Activated CD4-positive, alpha-beta T cell treated with anti-CD3 and anti-CD28 coated beads, Interleukin-2, amount 10 ng/mL, durations not matched to agents 24 days and 14 days (primary cell): ENCODE measurements at regions not wholly inside any gene's neighbourhood (a gene's known extent, or its start where the extent isn't known, plus 50 kb on each side); places are given as distances from the start of the nearest gene placed in this dataset.

Experiments
- DNase-seq: peaks from one replicate; pipeline ENCODE4 v3.0.0; 2022
- H3K27ac Mint-ChIP-seq: one replicate; pipeline ENCODE4 v1.8.0; 2022; ENCODE audit warnings: mild to moderate bottlenecking, mixed read lengths
- H3K27me3 Mint-ChIP-seq: one replicate; pipeline ENCODE4 v1.8.0; 2022; ENCODE audit warnings: mixed read lengths
- H3K36me3 Mint-ChIP-seq: one replicate; pipeline ENCODE4 v1.8.0; 2022; ENCODE audit warnings: low read depth, mild to moderate bottlenecking, mixed read lengths
- H3K4me1 Mint-ChIP-seq: one replicate; pipeline ENCODE4 v1.8.0; 2021; ENCODE audit warnings: mixed read lengths
- H3K4me3 Mint-ChIP-seq: one replicate; pipeline ENCODE4 v1.8.0; 2022; ENCODE audit warnings: mild to moderate bottlenecking, moderate library complexity, mixed read lengths
- H3K9me3 Mint-ChIP-seq: one replicate; pipeline ENCODE4 v1.8.0; 2021; ENCODE audit warnings: mixed read lengths
- intact Hi-C: fragments of 100-400 bp; cut with micrococcal nuclease; formaldehyde crosslinking; loops from one replicate; pipeline ENCODE4 v1.15.1; 2023

GRCh38 chr15:81443040-81443820 is 69.2 kb upstream of the TMC3 start:
- Mint-ChIP-seq H3K4me3 (no peak overlapping the region), H3K36me3 (no peaks in the 10 kb centered on the region), H3K27ac (no peak overlapping the region), H3K4me1 (no peaks in the 10 kb centered on the region), H3K9me3 (peaks cover 8% of the 10 kb centered on the region), H3K27me3 (peaks cover 28% of the 10 kb centered on the region)
- no peak for DNase-seq
- intact Hi-C loops, result no loop called here

- Mint-ChIP-seq H3K4me3 (no peak overlapping the region), H3K36me3 (no peaks in the 10 kb centered on the region), H3K4me1 (no peaks in the 10 kb centered on the region), H3K27ac (no peak overlapping the region), H3K9me3 (peaks cover 8% of the 10 kb centered on the region), H3K27me3 (peaks cover 27% of the 10 kb centered on the region)
- no peak for DNase-seq
- intact Hi-C loops, result no loop called here
These were observed 68.4 kb upstream of the TMC3 start for GRCh38 chr15:81442454-81442853.

- no peak for DNase-seq
- intact Hi-C loops, result no loop called here
- no peaks in the 10 kb centered on the region for H3K36me3 Mint-ChIP-seq
- no peak overlapping the region for H3K27ac Mint-ChIP-seq
- no peak overlapping the region for H3K4me3 Mint-ChIP-seq
- peaks cover 31% of the 10 kb centered on the region for H3K27me3 Mint-ChIP-seq
- no peaks in the 10 kb centered on the region for H3K4me1 Mint-ChIP-seq
- H3K9me3 Mint-ChIP-seq, result no peaks in the 10 kb centered on the region
These were observed 60.8 kb upstream of the TMC3 start for GRCh38 chr15:81434851-81435250.

- Mint-ChIP-seq H3K4me1 (no peaks in the 10 kb centered on the region), H3K27ac (no peak overlapping the region), H3K4me3 (no peak overlapping the region), H3K9me3 (no peaks in the 10 kb centered on the region), H3K36me3 (no peaks in the 10 kb centered on the region), H3K27me3 (peaks cover 39% of the 10 kb centered on the region)
- DNase-seq, result no peak
- intact Hi-C loops, result no loop called here
These were observed 59.4 kb upstream of the TMC3 start for GRCh38 chr15:81433462-81433861.

- Mint-ChIP-seq H3K36me3 (no peaks in the 10 kb centered on the region), H3K4me1 (no peaks in the 10 kb centered on the region), H3K9me3 (no peaks in the 10 kb centered on the region), H3K27me3 (peaks cover 44% of the 10 kb centered on the region), H3K27ac (no peak overlapping the region), H3K4me3 (no peak overlapping the region)
- DNase-seq, result no peak
- intact Hi-C loops, result no loop called here
These were observed 58.2 kb upstream of the TMC3 start for GRCh38 chr15:81432179-81432578.

- Mint-ChIP-seq H3K4me1 (no peaks in the 10 kb centered on the region), H3K27ac (no peak overlapping the region), H3K27me3 (peaks cover 31% of the 10 kb centered on the region), H3K9me3 (no peaks in the 10 kb centered on the region), H3K36me3 (no peaks in the 10 kb centered on the region), H3K4me3 (no peak overlapping the region)
- intact Hi-C loops, result no loop called here
- no peak for DNase-seq
These were observed 53.2 kb upstream of the TMC3 start for GRCh38 chr15:81427176-81427575.

GRCh38 chr15:81425905-81426304 is 51.9 kb upstream of the TMC3 start:
- Mint-ChIP-seq H3K27ac (no peak overlapping the region), H3K36me3 (no peaks in the 10 kb centered on the region), H3K4me1 (no peaks in the 10 kb centered on the region), H3K4me3 (no peak overlapping the region), H3K27me3 (peaks cover 24% of the 10 kb centered on the region), H3K9me3 (no peaks in the 10 kb centered on the region)
- intact Hi-C loops, result no loop called here
- DNase-seq, result no peak
